Activated CD4-positive, alpha-beta T cell treated with anti-CD3 and anti-CD28 coated beads for 4 hours (primary cell): ENCODE measurements at regions not wholly inside any gene's neighbourhood (a gene's known extent, or its start where the extent isn't known, plus 50 kb on each side); places are given as distances from the start of the nearest gene placed in this dataset.
A peak's percentile ranks its signal among the peaks of the same experiment; 100 is the strongest.
"Not testable (repeated sequence)": the region's sequence is repeated elsewhere in the genome, so short reads cannot be mapped to it uniquely, and the experiment has no call there.

ENCODE experiments used
- DNase-seq, 2 donors: peaks; one replicate each; pipeline ENCODE4 v3.0.0-alpha.2; 2020

- not testable (repeated sequence) for DNase-seq
Measured at GRCh38 chr5:177941386-177941785, 54.7 kb downstream of the PROP1 start.

GRCh38 chr5:177939246-177940171 lies 56.5 kb downstream of the PROP1 start:
- DNase-seq = not testable (repeated sequence)

- DNase-seq = not testable (repeated sequence)
Measured at GRCh38 chr5:177938767-177939166, 57.3 kb downstream of the PROP1 start.

GRCh38 chr5:177934233-177934632 lies 61.8 kb downstream of the PROP1 start:
- not testable (repeated sequence) for DNase-seq

- not testable (repeated sequence) for DNase-seq
Measured at GRCh38 chr5:177930269-177931022, 65.6 kb downstream of the PROP1 start.

GRCh38 chr5:177929618-177930017 lies 66.4 kb downstream of the PROP1 start:
- DNase-seq = not testable (repeated sequence)

GRCh38 chr5:177927500-177927899 lies 68.5 kb downstream of the PROP1 start:
- DNase-seq = not testable (repeated sequence)

GRCh38 chr5:177924577-177924976 lies 71.5 kb downstream of the PROP1 start:
- DNase-seq = not testable (repeated sequence)

- DNase-seq = not testable (repeated sequence)
Measured at GRCh38 chr5:177923837-177924236, 72.2 kb downstream of the PROP1 start.

- DNase-seq = not testable (repeated sequence)
Measured at GRCh38 chr5:177923189-177923588, 72.9 kb downstream of the PROP1 start.

GRCh38 chr5:177909261-177909660 lies 86.8 kb downstream of the PROP1 start:
- not testable (repeated sequence) for DNase-seq

- DNase-seq = not testable (repeated sequence)
Measured at GRCh38 chr5:177902806-177903205, 93.2 kb downstream of the PROP1 start.

- not testable (repeated sequence) for DNase-seq
Measured at GRCh38 chr5:177900066-177900465, 96.0 kb downstream of the PROP1 start.

- DNase-seq = not testable (repeated sequence)
Measured at GRCh38 chr5:177894681-177895453, 101.2 kb downstream of the PROP1 start.

GRCh38 chr5:177892357-177892665 lies 103.7 kb downstream of the PROP1 start:
- not testable (repeated sequence) for DNase-seq

- DNase-seq = peak; percentile 36 to 43
Measured at GRCh38 chr5:177891547-177892356, 104.3 kb downstream of the PROP1 start.

- DNase-seq = not testable (repeated sequence)
Measured at GRCh38 chr5:177883295-177883694, 100.6 kb upstream of the FAM153A start.

- not testable (repeated sequence) for DNase-seq
Measured at GRCh38 chr5:177875900-177876238, 93.2 kb upstream of the FAM153A start.

GRCh38 chr5:177875013-177875899 lies 92.6 kb upstream of the FAM153A start:
- not testable (repeated sequence) for DNase-seq

- DNase-seq = not testable (repeated sequence)
Measured at GRCh38 chr5:177863822-177864446, 81.2 kb upstream of the FAM153A start.
